HEK293 (cell line): ENCODE measurements at regions not wholly inside any gene's neighbourhood (a gene's known extent, or its start where the extent isn't known, plus 50 kb on each side); places are given as distances from the start of the nearest gene placed in this dataset.

Experiments
- CTCF ChIA-PET: fragments of 350-600 bp; formaldehyde crosslinking; extraction: SDS; loops from one replicate; lab custom pipeline; 2021; ENCODE audit warnings: antibody characterized with exemption; lab: Yijun Ruan, JAX
- POLR2A ChIA-PET: fragments of 300-600 bp; formaldehyde crosslinking; extraction: SDS; loops from one replicate; lab custom pipeline; 2020; ENCODE audit warnings: antibody characterized with exemption, inconsistent platforms; lab: Yijun Ruan, JAX
- H3K27ac ChIP-seq: fragments of 200-500 bp; sonication (Bioruptor generic); 2 replicates; pipeline ENCODE4 v1.5.1; 2014; ENCODE audit warnings: low read depth, low read length, control low read depth, inconsistent platforms; ENCODE audit errors: extremely low read depth
- H3K36me3 ChIP-seq, 2 experiments: fragments of 200-500 bp in 1 of 2; sonication (Bioruptor generic) in 1 of 2; 1 replicate in 1 of 2; 2 replicates in 1 of 2; pipeline ENCODE4 v1.5.1; 2014 to 2017; ENCODE audit warnings: inconsistent platforms in 2 of 2, low read length in 2 of 2; ENCODE audit not compliant: control insufficient read depth in 2 of 2, insufficient read depth in 1 of 2
- H3K4me1 ChIP-seq: fragments of 200-500 bp; sonication (Bioruptor generic); 2 replicates; pipeline ENCODE4 v1.5.1; 2014; ENCODE audit warnings: mild to moderate bottlenecking, low read length, inconsistent platforms; ENCODE audit not compliant: control insufficient read depth, insufficient read depth
- H3K4me3 ChIP-seq: 2 replicates; pipeline ENCODE4 v1.5.1; 2011; ENCODE audit warnings: low read depth, mild to moderate bottlenecking, control low read depth, low read length, moderate library complexity
- H3K9me3 ChIP-seq: fragments of 200-500 bp; sonication (Bioruptor generic); 2 replicates; pipeline ENCODE4 v1.5.1; 2014; ENCODE audit warnings: low read depth, low read length, inconsistent platforms; ENCODE audit not compliant: control insufficient read depth, insufficient read depth
- EGR2 ChIP-seq: fragments of 450-650 bp; formaldehyde crosslinking; IDR thresholded peaks from 2 replicates; pipeline ENCODE4 v1.5.1; 2016; ENCODE audit warnings: low read depth, missing biosample characterization, missing genetic modification characterization
- GLIS1 ChIP-seq: fragments of 450-650 bp; formaldehyde crosslinking; IDR thresholded peaks from 2 replicates; pipeline ENCODE4 v1.5.1; 2016; ENCODE audit warnings: missing biosample characterization, missing genetic modification characterization
- INSM2 ChIP-seq: fragments of 450-650 bp; formaldehyde crosslinking; IDR thresholded peaks from 2 replicates; pipeline ENCODE4 v1.5.1; 2016; ENCODE audit warnings: missing biosample characterization, missing genetic modification characterization
- KLF7 ChIP-seq: fragments of 450-650 bp; formaldehyde crosslinking; IDR thresholded peaks from 2 replicates; pipeline ENCODE4 v1.5.1; 2016; ENCODE audit warnings: missing biosample characterization, missing genetic modification characterization, borderline replicate concordance
- OVOL3 ChIP-seq: fragments of 450-650 bp; formaldehyde crosslinking; IDR thresholded peaks from 2 replicates; pipeline ENCODE4 v1.5.1; 2016; ENCODE audit warnings: missing biosample characterization, missing genetic modification characterization
- SP3 ChIP-seq: fragments of 450-650 bp; formaldehyde crosslinking; IDR thresholded peaks from 2 replicates; pipeline ENCODE4 v1.5.1; 2016; ENCODE audit warnings: missing biosample characterization, missing genetic modification characterization
- ZBTB17 ChIP-seq: fragments of 450-650 bp; formaldehyde crosslinking; IDR thresholded peaks from 2 replicates; pipeline ENCODE4 v1.5.1; 2016; ENCODE audit warnings: missing biosample characterization, missing genetic modification characterization
- ZEB2 ChIP-seq: fragments of 450-650 bp; formaldehyde crosslinking; IDR thresholded peaks from 2 replicates; pipeline ENCODE4 v1.5.1; 2016; ENCODE audit warnings: missing biosample characterization, missing genetic modification characterization
- ZFHX2 ChIP-seq: fragments of 450-650 bp; formaldehyde crosslinking; conservative IDR thresholded peaks from 2 replicates; pipeline ENCODE4 v1.5.1; 2016; ENCODE audit warnings: missing biosample characterization, missing genetic modification characterization
- ZFP69B ChIP-seq: fragments of 450-650 bp; formaldehyde crosslinking; IDR thresholded peaks from 2 replicates; pipeline ENCODE4 v1.5.1; 2016; ENCODE audit warnings: missing biosample characterization, missing genetic modification characterization
- ZNF133 ChIP-seq: fragments of 450-650 bp; formaldehyde crosslinking; IDR thresholded peaks from 2 replicates; pipeline ENCODE4 v1.5.1; 2016; ENCODE audit warnings: missing biosample characterization, missing genetic modification characterization
- ZNF138 ChIP-seq: fragments of 450-650 bp; formaldehyde crosslinking; IDR thresholded peaks from 2 replicates; pipeline ENCODE4 v1.5.1; 2016; ENCODE audit warnings: missing biosample characterization, missing genetic modification characterization, borderline replicate concordance
- ZNF146 ChIP-seq: fragments of 450-650 bp; formaldehyde crosslinking; IDR thresholded peaks from 2 replicates; pipeline ENCODE4 v1.5.1; 2016; ENCODE audit warnings: missing biosample characterization, missing genetic modification characterization
- ZNF19 ChIP-seq: fragments of 450-650 bp; formaldehyde crosslinking; IDR thresholded peaks from 2 replicates; pipeline ENCODE4; 2016; ENCODE audit warnings: missing biosample characterization, missing genetic modification characterization, low read depth
- ZNF239 ChIP-seq: fragments of 450-650 bp; formaldehyde crosslinking; IDR thresholded peaks from 2 replicates; pipeline ENCODE4 v1.5.1; 2016; ENCODE audit warnings: missing biosample characterization, missing genetic modification characterization
- ZNF24 ChIP-seq: fragments of 450-650 bp; formaldehyde crosslinking; IDR thresholded peaks from 2 replicates; pipeline ENCODE4 v1.5.1; 2016; ENCODE audit warnings: missing biosample characterization, missing genetic modification characterization
- ZNF302 ChIP-seq: fragments of 450-650 bp; formaldehyde crosslinking; IDR thresholded peaks from 2 replicates; pipeline ENCODE4 v1.5.1; 2016; ENCODE audit warnings: missing biosample characterization, missing genetic modification characterization, low read depth
- ZNF366 ChIP-seq: fragments of 450-650 bp; formaldehyde crosslinking; conservative IDR thresholded peaks from 2 replicates; pipeline ENCODE4 v1.5.1; 2016; ENCODE audit warnings: missing biosample characterization, missing genetic modification characterization
- ZNF433 ChIP-seq: fragments of 450-650 bp; formaldehyde crosslinking; IDR thresholded peaks from 2 replicates; pipeline ENCODE4 v1.5.1; 2016; ENCODE audit warnings: missing biosample characterization, missing genetic modification characterization, low read depth
- ZNF513 ChIP-seq: fragments of 450-650 bp; IDR thresholded peaks from 2 replicates; pipeline ENCODE4 v1.5.1; 2018; ENCODE audit warnings: missing biosample characterization, missing genetic modification characterization
- ZNF561 ChIP-seq: fragments of 450-650 bp; IDR thresholded peaks from 2 replicates; pipeline ENCODE4 v1.5.1; 2018; ENCODE audit warnings: missing biosample characterization, missing genetic modification characterization, borderline replicate concordance
- ZNF621 ChIP-seq: fragments of 450-650 bp; formaldehyde crosslinking; IDR thresholded peaks from 2 replicates; pipeline ENCODE4 v1.5.1; 2017; ENCODE audit warnings: missing biosample characterization, missing genetic modification characterization
- ZNF624 ChIP-seq: fragments of 450-650 bp; formaldehyde crosslinking; IDR thresholded peaks from 2 replicates; pipeline ENCODE4 v1.5.1; 2017; ENCODE audit warnings: missing biosample characterization, missing genetic modification characterization
- ZNF654 ChIP-seq: fragments of 450-650 bp; formaldehyde crosslinking; IDR thresholded peaks from 2 replicates; pipeline ENCODE4 v1.5.1; 2016; ENCODE audit warnings: low read depth, missing biosample characterization, missing genetic modification characterization
- ZNF660 ChIP-seq: fragments of 450-650 bp; IDR thresholded peaks from 2 replicates; pipeline ENCODE4 v1.5.1; 2018; ENCODE audit warnings: missing biosample characterization, mild to moderate bottlenecking, missing genetic modification characterization
- ZNF777 ChIP-seq: fragments of 450-650 bp; formaldehyde crosslinking; IDR thresholded peaks from 2 replicates; pipeline ENCODE4 v1.5.1; 2017; ENCODE audit warnings: missing biosample characterization, missing genetic modification characterization, borderline replicate concordance
- ZNF830 ChIP-seq: fragments of 450-650 bp; IDR thresholded peaks from 2 replicates; pipeline ENCODE4 v1.5.0; 2018; ENCODE audit warnings: missing biosample characterization, missing genetic modification characterization, low read depth, mild to moderate bottlenecking, moderate library complexity
- ZNF843 ChIP-seq: fragments of 450-650 bp; formaldehyde crosslinking; IDR thresholded peaks from 2 replicates; pipeline ENCODE4 v1.5.1; 2016; ENCODE audit warnings: missing biosample characterization, missing genetic modification characterization
- ZSCAN30 ChIP-seq: fragments of 450-650 bp; IDR thresholded peaks from 2 replicates; pipeline ENCODE4 v1.5.1; 2018; ENCODE audit warnings: missing biosample characterization, mild to moderate bottlenecking, missing genetic modification characterization, moderate library complexity
- TF ChIP-seq, protein P1 (sequence below): fragments of 450-650 bp; formaldehyde crosslinking; IDR thresholded peaks from 2 replicates; pipeline ENCODE4 v1.5.1; 2016; ENCODE audit warnings: missing biosample characterization, missing genetic modification characterization

DNA sequence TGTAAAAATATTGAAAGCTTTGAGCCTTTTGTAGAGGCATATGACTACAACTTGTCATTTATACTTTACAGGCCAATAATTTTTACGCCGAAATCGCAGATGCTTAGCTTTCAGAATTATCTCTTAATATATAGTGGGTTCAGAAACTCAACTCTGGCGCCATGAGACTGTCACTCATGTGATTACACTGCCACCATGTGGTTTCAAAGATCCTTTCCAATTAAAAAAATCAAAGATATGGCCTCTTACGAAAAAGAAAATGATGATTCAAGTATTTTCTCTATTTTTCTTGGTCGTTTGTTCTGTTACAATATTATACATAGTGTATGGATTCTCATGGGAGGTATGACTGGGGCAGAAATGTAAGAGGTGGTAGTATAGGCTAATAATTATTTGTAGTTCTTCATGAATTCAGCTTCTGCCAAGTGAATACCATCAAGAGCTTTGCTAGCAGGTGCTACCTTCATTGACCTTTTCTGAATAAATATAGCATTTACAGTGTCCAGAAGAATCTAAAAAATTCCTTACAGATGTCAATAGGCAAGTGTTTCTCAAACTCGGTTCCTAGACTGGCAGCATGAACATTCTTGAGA, 751.7 kb upstream of the GOLIM4 start:
- Histone ChIP-seq H3K36me3 (no peaks in the 10 kb centered on the region), H3K27ac (no peak overlapping the region), H3K9me3 (no peaks in the 10 kb centered on the region), H3K4me1 (no peaks in the 10 kb centered on the region), H3K4me3 (no peak overlapping the region)
- ChIA-PET POLR2A (no interaction called here), CTCF (interaction anchor here (0.5 to 2.3 kb wide), 45 partner anchors 13 to 1970 kb away, joined by 3 to 39 read pairs (median 4); no protein-coding TSS in a partner anchor)
- no peak for TF ChIP-seq ZNF561 (tag by site-specific recombination)
- TF ChIP-seq KLF7 (tag by site-specific recombination) = no peak
- TF ChIP-seq ZNF830 = no peak
- TF ChIP-seq ZNF843 = no peak
- TF ChIP-seq ZSCAN30 (tag by site-specific recombination) = 0 out of 2 replicates have a peak, but pooled peaks have one; percentile 35
- TF ChIP-seq ZNF624 (tag by site-specific recombination) = no peak
- TF ChIP-seq, protein P1, sequence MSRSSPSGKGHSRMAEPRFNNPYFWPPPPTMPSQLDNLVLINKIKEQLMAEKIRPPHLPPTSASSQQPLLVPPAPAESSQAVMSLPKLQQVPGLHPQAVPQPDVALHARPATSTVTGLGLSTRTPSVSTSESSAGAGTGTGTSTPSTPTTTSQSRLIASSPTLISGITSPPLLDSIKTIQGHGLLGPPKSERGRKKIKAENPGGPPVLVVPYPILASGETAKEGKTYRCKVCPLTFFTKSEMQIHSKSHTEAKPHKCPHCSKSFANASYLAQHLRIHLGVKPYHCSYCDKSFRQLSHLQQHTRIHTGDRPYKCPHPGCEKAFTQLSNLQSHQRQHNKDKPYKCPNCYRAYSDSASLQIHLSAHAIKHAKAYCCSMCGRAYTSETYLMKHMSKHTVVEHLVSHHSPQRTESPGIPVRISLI (tag by site-specific recombination) = 0 out of 2 replicates have a peak, but pooled peaks have one; percentile 23
- TF ChIP-seq ZNF24 (tag by site-specific recombination) = no peak
- TF ChIP-seq ZNF433 (tag by site-specific recombination) = no peak
- no peak for TF ChIP-seq OVOL3
- TF ChIP-seq ZNF777 (tag by site-specific recombination) = no peak
- no peak for TF ChIP-seq ZBTB17 (tag by site-specific recombination)
- TF ChIP-seq EGR2 (tag by site-specific recombination) = no peak
- TF ChIP-seq ZNF660 (tag by site-specific recombination) = peak; percentile 54; the same call in 1 of the 2 replicates
- peak; percentile 83 for TF ChIP-seq ZNF654 (tag by site-specific recombination)

DNA sequence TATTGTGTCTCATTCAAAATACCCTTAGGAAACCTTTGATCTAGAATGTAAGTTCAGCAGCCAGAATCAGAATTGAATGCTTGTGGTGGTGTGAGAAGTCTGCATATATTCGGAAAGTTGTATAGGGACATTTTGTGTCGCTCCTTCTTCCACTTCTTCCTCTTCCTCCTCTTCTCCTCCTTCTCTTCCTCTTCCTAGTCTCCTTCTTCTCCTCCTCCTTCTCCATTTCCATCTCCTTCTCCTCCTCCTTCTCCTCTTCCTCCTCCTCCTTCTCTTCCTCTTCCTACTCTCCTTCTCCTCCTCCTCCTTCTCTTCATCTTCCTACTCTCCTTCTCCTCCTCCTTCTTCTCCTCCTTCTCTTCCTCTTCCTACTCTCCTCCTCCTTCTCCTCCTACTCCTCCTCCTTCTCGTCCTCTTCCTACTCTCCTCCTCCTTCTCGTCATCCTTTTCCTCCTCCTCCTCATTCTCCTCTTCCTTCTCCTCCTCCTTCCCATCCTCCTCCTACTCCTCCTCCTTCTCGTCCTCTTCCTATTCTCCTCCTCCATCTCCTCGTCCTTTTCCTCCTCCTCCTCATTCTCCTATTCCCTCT, 749.3 kb upstream of the GOLIM4 start:
- CTCF ChIA-PET = no interaction called here

DNA sequence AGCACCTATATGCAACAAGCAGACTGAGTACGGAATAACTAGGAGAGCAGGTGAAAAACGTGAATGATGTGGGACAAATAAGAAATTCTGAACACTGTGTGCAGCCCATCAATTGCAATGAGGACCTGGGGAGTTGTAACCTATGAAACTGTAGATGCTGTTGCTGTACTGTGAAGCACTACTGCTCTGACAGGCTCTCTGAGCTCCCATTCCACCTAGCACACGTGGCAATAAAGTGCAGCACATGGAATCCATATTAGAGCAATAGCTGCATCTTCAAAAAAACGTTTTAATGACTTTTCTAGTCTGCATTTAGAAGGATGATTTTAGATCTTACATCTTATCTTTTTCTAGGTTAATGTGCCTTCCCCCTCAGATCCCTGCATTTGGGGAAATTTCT, 748.7 kb upstream of the GOLIM4 start:
- CTCF ChIA-PET = no interaction called here
- H3K9me3 ChIP-seq = no peaks in the 10 kb centered on the region
- TF ChIP-seq INSM2 (tag by site-specific recombination) (no peak), ZNF138 (no peak), ZFP69B (tag by site-specific recombination) (no peak), ZNF302 (tag by site-specific recombination) (no peak), ZNF621 (tag by site-specific recombination) (no peak), ZEB2 (tag by site-specific recombination) (no peak), ZNF239 (tag by site-specific recombination) (no peak), GLIS1 (no peak), ZNF146 (no peak), ZNF366 (no peak)

More for the DNA sequence above, 749.3 kb upstream of the GOLIM4 start:
- no peaks in the 10 kb centered on the region for H3K9me3 ChIP-seq
- peak; percentile 93 for TF ChIP-seq EGR2 (tag by site-specific recombination)
- TF ChIP-seq ZNF366 = peak; percentile 73
- no peak for TF ChIP-seq ZNF19 (tag by site-specific recombination)
- TF ChIP-seq ZNF133 (tag by site-specific recombination) = no peak
- peak; percentile 52 for TF ChIP-seq ZNF513 (tag by site-specific recombination)
- peak; percentile 95 for TF ChIP-seq ZFHX2
- peak; percentile 33; the same call in 1 of the 2 replicates for TF ChIP-seq SP3
- H3K36me3 ChIP-seq = no peaks in the 10 kb centered on the region
- H3K4me1 ChIP-seq = no peaks in the 10 kb centered on the region
- no peak overlapping the region for H3K27ac ChIP-seq
- POLR2A ChIA-PET = no interaction called here
- H3K4me3 ChIP-seq = no peak overlapping the region

More for the DNA sequence above, 748.7 kb upstream of the GOLIM4 start:
- H3K36me3 ChIP-seq = no peaks in the 10 kb centered on the region
- no peak overlapping the region for H3K27ac ChIP-seq
- H3K4me1 ChIP-seq = no peaks in the 10 kb centered on the region
- no peak overlapping the region for H3K4me3 ChIP-seq
- POLR2A ChIA-PET = no interaction called here
